PC-3 (cell line): ENCODE measurements at regions not wholly inside any gene's neighbourhood (a gene's known extent, or its start where the extent isn't known, plus 50 kb on each side); places are given as distances from the start of the nearest gene placed in this dataset.

Source experiments
- CTCF ChIP-seq: fragments of 300-600 bp; sonication (generic); conservative IDR thresholded peaks from 2 replicates; pipeline ENCODE4 v1.5.1; 2017; ENCODE audit warnings: antibody characterized with exemption, low read depth, mild to moderate bottlenecking, low read length
- EZH2 ChIP-seq: fragments of 300-600 bp; sonication (generic); IDR thresholded peaks from one replicate; pipeline ENCODE4 v1.6.1; 2017; ENCODE audit warnings: antibody characterized with exemption, mild to moderate bottlenecking, low read length; ENCODE audit not compliant: unreplicated experiment

GRCh38 chr15:58279654-58280053 lies 141.5 kb downstream of the AQP9 start:
- TF ChIP-seq CTCF (no peak), EZH2 (no peak)
